ENCODE measurements at regions not wholly inside any gene's neighbourhood (a gene's known extent, or its start where the extent isn't known, plus 50 kb on each side); places are given as distances from the start of the nearest gene placed in this dataset.

- TF ChIP-seq CTCF (IDR thresholded peaks at IDR 0.05) = no peak
- no peak for TF ChIP-seq ZC3H11A (IDR thresholded peaks at IDR 0.05)
- no peak for TF ChIP-seq CHD4 (IDR thresholded peaks at IDR 0.05; ENCODE audit: borderline replicate concordance)
- no peak for TF ChIP-seq SREBF2 (IDR thresholded peaks at IDR 0.05)
- no peak for TF ChIP-seq ESRRA (IDR thresholded peaks at IDR 0.05; ENCODE audit: borderline replicate concordance, low read length)
- TF ChIP-seq SMC3 (IDR thresholded peaks at IDR 0.05) = no peak
- no peak for TF ChIP-seq HMGXB4 (CRISPR knock-in tag; IDR thresholded peaks at IDR 0.05; ENCODE audit: borderline replicate concordance)
- TF ChIP-seq MAX (IDR thresholded peaks at IDR 0.05) = no peak
- TF ChIP-seq NR3C1 (IDR thresholded peaks at IDR 0.05) = no peak
Measured at GRCh38 chr5:120098902-120099535, 365.1 kb upstream of the PRR16 start.

Data from A549 (cell line).